HG03159 (cell line): ENCODE measurements at regions not wholly inside any gene's neighbourhood (a gene's known extent, or its start where the extent isn't known, plus 50 kb on each side); places are given as distances from the start of the nearest gene placed in this dataset.
"Not testable (repeated sequence)": the region's sequence is repeated elsewhere in the genome, so short reads cannot be mapped to it uniquely, and the experiment has no call there.

Source experiments
- ATAC-seq: cut with Tn5 transposase; IDR thresholded peaks from one replicate; pipeline ENCODE4 v1.9.1; 2021; ENCODE audit warnings: mild to moderate bottlenecking, moderate library complexity; ENCODE audit not compliant: unreplicated experiment

GRCh38 chr4:117661091-117662072, 372.9 kb upstream of the NDST3 start:
- no peak for ATAC-seq

- ATAC-seq, result no peak
These were observed 369.4 kb upstream of the NDST3 start for GRCh38 chr4:117664706-117665444.

GRCh38 chr4:117676153-117676552, 358.1 kb upstream of the NDST3 start:
- no peak for ATAC-seq

GRCh38 chr4:117678861-117679260, 355.4 kb upstream of the NDST3 start:
- no peak for ATAC-seq

GRCh38 chr4:117691572-117692351, 342.5 kb upstream of the NDST3 start:
- no peak for ATAC-seq

GRCh38 chr4:117692538-117692937, 341.7 kb upstream of the NDST3 start:
- ATAC-seq, result no peak

GRCh38 chr4:117699595-117699994, 334.7 kb upstream of the NDST3 start:
- ATAC-seq, result no peak

GRCh38 chr4:117700111-117700892, 334.0 kb upstream of the NDST3 start:
- peak; percentile 72 for ATAC-seq

GRCh38 chr4:117702353-117702752, 331.9 kb upstream of the NDST3 start:
- ATAC-seq, result no peak

- ATAC-seq, result no peak
These were observed 329.6 kb upstream of the NDST3 start for GRCh38 chr4:117704721-117705120.

GRCh38 chr4:117740736-117741135, 293.6 kb upstream of the NDST3 start:
- no peak for ATAC-seq

GRCh38 chr4:117745379-117745778, 288.9 kb upstream of the NDST3 start:
- not testable (repeated sequence) for ATAC-seq

- no peak for ATAC-seq
These were observed 278.8 kb upstream of the NDST3 start for GRCh38 chr4:117755438-117755837.

GRCh38 chr4:117768610-117769009, 265.7 kb upstream of the NDST3 start:
- no peak for ATAC-seq

- no peak for ATAC-seq
These were observed 263.8 kb upstream of the NDST3 start for GRCh38 chr4:117770269-117771102.

- ATAC-seq, result no peak
These were observed 262.5 kb upstream of the NDST3 start for GRCh38 chr4:117771647-117772337.

- no peak for ATAC-seq
These were observed 261.0 kb upstream of the NDST3 start for GRCh38 chr4:117773064-117773936.

- no peak for ATAC-seq
These were observed 256.6 kb upstream of the NDST3 start for GRCh38 chr4:117777721-117778120.
